ENCODE measurements at regions not wholly inside any gene's neighbourhood (a gene's known extent, or its start where the extent isn't known, plus 50 kb on each side); places are given as distances from the start of the nearest gene placed in this dataset.
A peak's percentile ranks its signal among the peaks of the same experiment; 100 is the strongest.

GRCh38 chr10:57300718-57301117 lies 939.7 kb upstream of the ZWINT start:
- no peak for DNase-seq

GRCh38 chr10:57294698-57295097 lies 933.6 kb upstream of the ZWINT start:
- no peak for DNase-seq

GRCh38 chr10:57288754-57289153 lies 927.7 kb upstream of the ZWINT start:
- DNase-seq = no peak

- DNase-seq = peak; percentile 7
Measured at GRCh38 chr10:57262892-57263291, 901.8 kb upstream of the ZWINT start.

- no peak for DNase-seq
Measured at GRCh38 chr10:57260175-57260574, 899.1 kb upstream of the ZWINT start.

GRCh38 chr10:57249615-57250281 lies 888.7 kb upstream of the ZWINT start:
- no peak for DNase-seq

- DNase-seq = no peak
Measured at GRCh38 chr10:57247271-57247670, 886.2 kb upstream of the ZWINT start.

GRCh38 chr10:57225920-57226319 lies 864.9 kb upstream of the ZWINT start:
- no peak for DNase-seq

GRCh38 chr10:57224811-57225210 lies 863.8 kb upstream of the ZWINT start:
- no peak for DNase-seq

GRCh38 chr10:57222603-57223002 lies 861.5 kb upstream of the ZWINT start:
- no peak for DNase-seq

- DNase-seq = no peak
Measured at GRCh38 chr10:57222129-57222528, 861.1 kb upstream of the ZWINT start.

- DNase-seq = no peak
Measured at GRCh38 chr10:57221674-57222073, 860.6 kb upstream of the ZWINT start.

- DNase-seq = no peak
Measured at GRCh38 chr10:57218382-57218781, 857.3 kb upstream of the ZWINT start.

- DNase-seq = no peak
Measured at GRCh38 chr10:57202356-57202755, 841.3 kb upstream of the ZWINT start.

- no peak for DNase-seq
Measured at GRCh38 chr10:57188846-57189245, 827.8 kb upstream of the ZWINT start.

- DNase-seq = no peak
Measured at GRCh38 chr10:57186201-57186600, 825.1 kb upstream of the ZWINT start.

- no peak for DNase-seq
Measured at GRCh38 chr10:57169597-57169996, 808.5 kb upstream of the ZWINT start.

- DNase-seq = no peak
Measured at GRCh38 chr10:57168611-57169240, 807.7 kb upstream of the ZWINT start.

GRCh38 chr10:57165671-57166070 lies 804.6 kb upstream of the ZWINT start:
- DNase-seq = no peak

GRCh38 chr10:57162231-57162630 lies 801.2 kb upstream of the ZWINT start:
- DNase-seq = no peak

GRCh38 chr10:57161157-57161556 lies 800.1 kb upstream of the ZWINT start:
- DNase-seq = no peak

- DNase-seq = no peak
Measured at GRCh38 chr10:57145548-57145947, 784.5 kb upstream of the ZWINT start.

GRCh38 chr10:57142925-57143576 lies 782.0 kb upstream of the ZWINT start:
- DNase-seq = no peak

- no peak for DNase-seq
Measured at GRCh38 chr10:57141708-57142107, 780.6 kb upstream of the ZWINT start.
